HT1080 (cell line): ENCODE measurements at regions not wholly inside any gene's neighbourhood (a gene's known extent, or its start where the extent isn't known, plus 50 kb on each side); places are given as distances from the start of the nearest gene placed in this dataset.

Source experiments
- DNase-seq: peaks from one replicate; pipeline ENCODE4 v3.0.0-alpha.2; 2015; ENCODE audit warnings: low read depth

GRCh38 chr2:12303181-12304030 is 413.3 kb upstream of the TRIB2 start:
- peak; percentile 89 for DNase-seq

- DNase-seq: no peak
Measured at GRCh38 chr2:12304564-12305171, 412.1 kb upstream of the TRIB2 start.

GRCh38 chr2:12305931-12306330 is 410.8 kb upstream of the TRIB2 start:
- no peak for DNase-seq

GRCh38 chr2:12310399-12310798 is 406.3 kb upstream of the TRIB2 start:
- DNase-seq: no peak

- DNase-seq: no peak
Measured at GRCh38 chr2:12313445-12314126, 403.1 kb upstream of the TRIB2 start.

GRCh38 chr2:12314127-12314760 is 402.5 kb upstream of the TRIB2 start:
- DNase-seq: no peak

- DNase-seq: no peak
Measured at GRCh38 chr2:12315224-12315623, 401.5 kb upstream of the TRIB2 start.

GRCh38 chr2:12316476-12316875 is 400.3 kb upstream of the TRIB2 start:
- DNase-seq: no peak

- no peak for DNase-seq
Measured at GRCh38 chr2:12317286-12317685, 399.4 kb upstream of the TRIB2 start.

- DNase-seq: peak; percentile 94
Measured at GRCh38 chr2:12317814-12318426, 398.8 kb upstream of the TRIB2 start.

- peak; percentile 84 for DNase-seq
Measured at GRCh38 chr2:12318427-12319057, 398.2 kb upstream of the TRIB2 start.

- DNase-seq: no peak
Measured at GRCh38 chr2:12320027-12320734, 396.6 kb upstream of the TRIB2 start.

GRCh38 chr2:12320991-12321641 is 395.6 kb upstream of the TRIB2 start:
- DNase-seq: peak; percentile 96

GRCh38 chr2:12321886-12322285 is 394.9 kb upstream of the TRIB2 start:
- peak; percentile 6 for DNase-seq

- peak; percentile 94 for DNase-seq
Measured at GRCh38 chr2:12325806-12326205, 390.9 kb upstream of the TRIB2 start.

GRCh38 chr2:12326449-12327190 is 390.1 kb upstream of the TRIB2 start:
- no peak for DNase-seq

- peak; percentile 62 for DNase-seq
Measured at GRCh38 chr2:12330916-12331315, 385.8 kb upstream of the TRIB2 start.

- no peak for DNase-seq
Measured at GRCh38 chr2:12331698-12332097, 385.0 kb upstream of the TRIB2 start.

- no peak for DNase-seq
Measured at GRCh38 chr2:12333293-12333692, 383.4 kb upstream of the TRIB2 start.
